ENCODE measurements at regions not wholly inside any gene's neighbourhood (a gene's known extent, or its start where the extent isn't known, plus 50 kb on each side); places are given as distances from the start of the nearest gene placed in this dataset.

GRCh38 chr21:20249401-20249800 lies 748.8 kb upstream of the NCAM2 start:
- TF ChIP-seq YY1 (IDR thresholded peaks at IDR 0.05; ENCODE audit: insufficient read depth, insufficient read length) (no peak), ZNF274 (IDR thresholded peaks at IDR 0.05; ENCODE audit: low read depth, low read length) (no peak)

All from NT2/D1 (cell line).